ENCODE measurements at regions not wholly inside any gene's neighbourhood (a gene's known extent, or its start where the extent isn't known, plus 50 kb on each side); places are given as distances from the start of the nearest gene placed in this dataset.

- TF ChIP-seq NFRKB (IDR thresholded peaks at IDR 0.05) = no peak
- no peak for TF ChIP-seq ELF4 (IDR thresholded peaks at IDR 0.05)
- no peak for TF ChIP-seq LEF1 (IDR thresholded peaks at IDR 0.05; ENCODE audit: borderline replicate concordance)
- no peak for TF ChIP-seq ZNF384 (IDR thresholded peaks at IDR 0.05)
Observed at GRCh38 chr2:122423934-122424333, 668.5 kb downstream of the TSN start.

Data from HEK293T (cell line).